ENCODE measurements at regions not wholly inside any gene's neighbourhood (a gene's known extent, or its start where the extent isn't known, plus 50 kb on each side); places are given as distances from the start of the nearest gene placed in this dataset.

DNA sequence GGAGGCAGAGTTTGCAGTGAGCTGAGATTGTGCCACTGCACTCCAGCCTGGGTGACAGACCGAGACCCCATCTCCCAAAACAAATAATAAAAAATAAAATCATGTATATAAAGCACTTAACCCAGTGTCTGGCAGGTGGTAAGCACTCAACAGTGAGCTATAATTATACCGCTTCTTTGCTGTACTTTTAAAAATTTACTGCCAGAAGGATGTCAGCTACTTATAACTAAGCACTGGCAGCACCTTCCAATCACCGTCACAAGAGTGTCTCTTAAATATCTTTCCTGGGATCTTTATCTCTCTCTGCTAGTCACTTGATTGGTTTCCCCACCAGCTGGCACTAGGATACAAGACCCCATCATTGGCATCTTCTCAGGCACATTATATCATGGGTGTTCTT is 53.9 kb upstream of the DAPP1 start:
- TF ChIP-seq POLR2A (IDR thresholded peaks at IDR 0.05; ENCODE audit: borderline replicate concordance, extremely low read depth, insufficient read depth, insufficient read length) (no peak), YY1 (IDR thresholded peaks at IDR 0.05; ENCODE audit: extremely low read depth, insufficient replicate concordance, low read depth, low read length) (no peak)
- TF ChIP-seq, protein P1, sequence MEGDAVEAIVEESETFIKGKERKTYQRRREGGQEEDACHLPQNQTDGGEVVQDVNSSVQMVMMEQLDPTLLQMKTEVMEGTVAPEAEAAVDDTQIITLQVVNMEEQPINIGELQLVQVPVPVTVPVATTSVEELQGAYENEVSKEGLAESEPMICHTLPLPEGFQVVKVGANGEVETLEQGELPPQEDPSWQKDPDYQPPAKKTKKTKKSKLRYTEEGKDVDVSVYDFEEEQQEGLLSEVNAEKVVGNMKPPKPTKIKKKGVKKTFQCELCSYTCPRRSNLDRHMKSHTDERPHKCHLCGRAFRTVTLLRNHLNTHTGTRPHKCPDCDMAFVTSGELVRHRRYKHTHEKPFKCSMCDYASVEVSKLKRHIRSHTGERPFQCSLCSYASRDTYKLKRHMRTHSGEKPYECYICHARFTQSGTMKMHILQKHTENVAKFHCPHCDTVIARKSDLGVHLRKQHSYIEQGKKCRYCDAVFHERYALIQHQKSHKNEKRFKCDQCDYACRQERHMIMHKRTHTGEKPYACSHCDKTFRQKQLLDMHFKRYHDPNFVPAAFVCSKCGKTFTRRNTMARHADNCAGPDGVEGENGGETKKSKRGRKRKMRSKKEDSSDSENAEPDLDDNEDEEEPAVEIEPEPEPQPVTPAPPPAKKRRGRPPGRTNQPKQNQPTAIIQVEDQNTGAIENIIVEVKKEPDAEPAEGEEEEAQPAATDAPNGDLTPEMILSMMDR (IDR thresholded peaks at IDR 0.05 in 2 of 3, conservative IDR thresholded peaks at IDR 0.05 in 1 of 3; ENCODE audit: borderline replicate concordance in 1 of 3, insufficient read depth in 1 of 3, low read depth in 2 of 3, low read length in 2 of 3) = no peak

Data from HCT116 (cell line).